SK-N-SH treated with all-trans-retinoic acid at 6 μM for 48 hours (cell line): ENCODE measurements at regions not wholly inside any gene's neighbourhood (a gene's known extent, or its start where the extent isn't known, plus 50 kb on each side); places are given as distances from the start of the nearest gene placed in this dataset.

Experiments
- ARNTL ChIP-seq: fragments of 450-650 bp; formaldehyde crosslinking; IDR thresholded peaks from 2 replicates; pipeline ENCODE4 v1.5.0; 2020; ENCODE audit warnings: low read depth, mild to moderate bottlenecking, moderate library complexity, borderline replicate concordance
- CREB5 ChIP-seq: fragments of 250-450 bp; sonication (Bioruptor Pico); IDR thresholded peaks from 2 replicates; pipeline ENCODE4 v1.5.1; 2020; ENCODE audit warnings: low read depth, mild to moderate bottlenecking, moderate library complexity
- CSDC2 ChIP-seq: fragments of 250-450 bp; sonication (Bioruptor Pico); IDR thresholded peaks from 2 replicates; pipeline ENCODE4 v1.5.0; 2020; ENCODE audit warnings: mild to moderate bottlenecking, moderate library complexity
- CSRNP3 ChIP-seq: fragments of 250-450 bp; sonication (Bioruptor Pico); IDR thresholded peaks from 2 replicates; pipeline ENCODE4 v1.5.1; 2021; ENCODE audit warnings: mild to moderate bottlenecking, moderate library complexity
- PPARA ChIP-seq: fragments of 250-450 bp; sonication (Bioruptor Pico); IDR thresholded peaks from 2 replicates; pipeline ENCODE4 v1.5.0; 2020; ENCODE audit warnings: mild to moderate bottlenecking, borderline replicate concordance
- RARB ChIP-seq: fragments of 250-450 bp; sonication (Bioruptor Pico); IDR thresholded peaks from 2 replicates; pipeline ENCODE4 v1.8.0; 2021; ENCODE audit warnings: mild to moderate bottlenecking, moderate library complexity
- SNAI2 ChIP-seq: fragments of 250-450 bp; sonication (Bioruptor Pico); IDR thresholded peaks from 2 replicates; pipeline ENCODE4 v1.5.0; 2020; ENCODE audit warnings: mild to moderate bottlenecking, moderate library complexity
- TCF4 ChIP-seq: fragments of 250-450 bp; sonication (Bioruptor Pico); IDR thresholded peaks from 2 replicates; pipeline ENCODE4 v1.8.0; 2021; ENCODE audit warnings: mild to moderate bottlenecking, moderate library complexity, borderline replicate concordance
- TOX ChIP-seq: fragments of 250-450 bp; sonication (Bioruptor Pico); IDR thresholded peaks from 2 replicates; pipeline ENCODE4 v1.8.0; 2021; ENCODE audit warnings: mild to moderate bottlenecking, moderate library complexity, borderline replicate concordance
- ZC3H10 ChIP-seq: fragments of 250-450 bp; sonication (Bioruptor Pico); IDR thresholded peaks from 2 replicates; pipeline ENCODE4 v1.5.1; 2021; ENCODE audit warnings: mild to moderate bottlenecking, moderate library complexity
- ZFP3 ChIP-seq: fragments of 250-450 bp; sonication (Bioruptor Pico); IDR thresholded peaks from 2 replicates; pipeline ENCODE4 v1.5.0; 2020; ENCODE audit warnings: mild to moderate bottlenecking, moderate library complexity
- ZFP30 ChIP-seq: fragments of 450-650 bp; formaldehyde crosslinking; IDR thresholded peaks from 2 replicates; pipeline ENCODE4 v1.5.0; 2022; ENCODE audit warnings: mild to moderate bottlenecking, moderate library complexity
- ZNF8 ChIP-seq: fragments of 450-650 bp; formaldehyde crosslinking; IDR thresholded peaks from 2 replicates; pipeline ENCODE4 v1.5.0; 2020; ENCODE audit warnings: mild to moderate bottlenecking, moderate library complexity

- TF ChIP-seq ZNF8 (CRISPR knock-in tag) (no peak), ARNTL (no peak), ZFP3 (CRISPR knock-in tag) (no peak), ZFP30 (CRISPR knock-in tag) (no peak), TCF4 (CRISPR knock-in tag) (no peak), CREB5 (no peak), SNAI2 (CRISPR knock-in tag) (no peak), ZC3H10 (CRISPR knock-in tag) (no peak), CSDC2 (no peak), TOX (no peak), PPARA (CRISPR knock-in tag) (no peak), RARB (CRISPR knock-in tag) (no peak), CSRNP3 (no peak)
These were observed 139.6 kb upstream of the ZBTB20 start for GRCh38 chr3:115286529-115287197.
